Activated B cell treated with CpG ODN at 0.5 μM for 24 hours (primary cell): ENCODE measurements at regions not wholly inside any gene's neighbourhood (a gene's known extent, or its start where the extent isn't known, plus 50 kb on each side); places are given as distances from the start of the nearest gene placed in this dataset.

Experiments used
- ATAC-seq: fragments of 200-7000 bp; cut with Tn5 transposase; one replicate; pipeline ENCODE4 v1.10.0; 2021; ENCODE audit warnings: low read depth, mild to moderate bottlenecking, moderate library complexity
- CTCF ChIA-PET: fragments of 350-600 bp; sonication (Branson Sonifier 250); formaldehyde crosslinking; loops from one replicate; lab custom pipeline; 2021; ENCODE audit warnings: antibody characterized with exemption; lab: Charles Lee
- POLR2A ChIA-PET: fragments of 350-600 bp; sonication (Branson Sonifier 250); formaldehyde crosslinking; loops from one replicate; lab custom pipeline; 2021; ENCODE audit warnings: antibody characterized with exemption; lab: Charles Lee
- DNase-seq: peaks from one replicate; pipeline ENCODE4 v3.0.0; 2022
- H3K27ac Mint-ChIP-seq: one replicate; pipeline ENCODE4 v1.8.0; 2020; ENCODE audit warnings: mixed read lengths
- H3K27me3 Mint-ChIP-seq: one replicate; pipeline ENCODE4 v1.8.0; 2021; ENCODE audit warnings: mixed read lengths
- H3K36me3 Mint-ChIP-seq: one replicate; pipeline ENCODE4 v1.8.0; 2021; ENCODE audit warnings: low read depth, mixed read lengths
- H3K4me1 Mint-ChIP-seq: one replicate; pipeline ENCODE4 v1.8.0; 2021; ENCODE audit warnings: mixed read lengths
- H3K4me3 Mint-ChIP-seq: one replicate; pipeline ENCODE4 v1.8.0; 2020; ENCODE audit warnings: mild to moderate bottlenecking, mixed read lengths
- H3K9me3 Mint-ChIP-seq: one replicate; pipeline ENCODE4 v1.8.0; 2020; ENCODE audit warnings: mixed read lengths
- CTCF ChIP-seq: fragments of 200-600 bp; IDR thresholded peaks from one replicate; pipeline ENCODE4 v1.8.0; 2022; ENCODE audit warnings: antibody characterized with exemption, mild to moderate bottlenecking
- intact Hi-C: fragments of 100-400 bp; cut with micrococcal nuclease; formaldehyde crosslinking; loops from one replicate; pipeline ENCODE4 v1.15.1; 2024

GRCh38 chr5:164561933-164562872, 1056.8 kb downstream of the MAT2B start:
- DNase-seq (no peak), ATAC-seq (no peak)
- peaks cover 1% of the 10 kb centered on the region for H3K9me3 Mint-ChIP-seq
- H3K4me3 Mint-ChIP-seq = no peak overlapping the region
- H3K27me3 Mint-ChIP-seq = no peaks in the 10 kb centered on the region
- no peaks in the 10 kb centered on the region for H3K36me3 Mint-ChIP-seq
- POLR2A ChIA-PET = no interaction called here
- no peaks in the 10 kb centered on the region for H3K4me1 Mint-ChIP-seq
- TF ChIP-seq CTCF = no peak
- H3K27ac Mint-ChIP-seq = no peak overlapping the region
- intact Hi-C loops = no loop called here
- CTCF ChIA-PET = no interaction called here

GRCh38 chr5:164563370-164563769, 1058.0 kb downstream of the MAT2B start:
- ChIA-PET CTCF (no interaction called here), POLR2A (no interaction called here)
- no peaks in the 10 kb centered on the region for H3K36me3 Mint-ChIP-seq
- H3K4me1 Mint-ChIP-seq = no peaks in the 10 kb centered on the region
- no peak for ATAC-seq
- intact Hi-C loops = no loop called here
- H3K9me3 Mint-ChIP-seq = no peaks in the 10 kb centered on the region
- TF ChIP-seq CTCF = no peak
- no peak overlapping the region for H3K27ac Mint-ChIP-seq
- no peaks in the 10 kb centered on the region for H3K27me3 Mint-ChIP-seq
- no peak for DNase-seq
- H3K4me3 Mint-ChIP-seq = no peak overlapping the region

GRCh38 chr5:164573397-164573796, 1068.0 kb downstream of the MAT2B start:
- ChIA-PET CTCF (interaction anchor here (0.5 kb wide), 1 partner anchor 75 kb away, joined by 3 read pairs; no protein-coding TSS in a partner anchor), POLR2A (no interaction called here)
- DNase-seq (no peak), ATAC-seq (no peak)
- no peaks in the 10 kb centered on the region for H3K27me3 Mint-ChIP-seq
- H3K36me3 Mint-ChIP-seq = no peaks in the 10 kb centered on the region
- intact Hi-C loops = no loop called here
- H3K9me3 Mint-ChIP-seq = peaks cover 3% of the 10 kb centered on the region
- no peak overlapping the region for H3K27ac Mint-ChIP-seq
- no peaks in the 10 kb centered on the region for H3K4me1 Mint-ChIP-seq
- TF ChIP-seq CTCF = no peak
- H3K4me3 Mint-ChIP-seq = no peak overlapping the region

DNA sequence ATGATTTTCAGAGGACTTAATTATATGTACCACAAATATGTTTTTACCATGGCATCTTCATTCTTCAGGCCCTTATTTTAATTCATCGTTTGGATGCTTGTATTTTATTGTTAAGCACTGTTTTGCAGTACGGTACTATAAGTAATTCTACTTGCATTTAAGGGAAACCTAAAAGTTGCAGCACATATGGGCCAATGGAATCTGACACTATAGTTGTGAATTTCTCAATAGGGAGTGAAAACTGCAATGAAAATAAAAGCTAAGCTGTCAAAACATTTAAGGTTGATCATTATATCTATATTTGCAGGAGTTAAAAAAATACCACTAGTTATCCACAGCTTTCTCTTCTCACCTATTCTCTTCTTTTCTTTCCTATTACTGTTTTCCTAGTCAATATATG, 1071.8 kb downstream of the MAT2B start:
- ATAC-seq (no peak), DNase-seq (no peak)
- CTCF ChIA-PET = no interaction called here
- TF ChIP-seq CTCF = no peak
- Mint-ChIP-seq H3K4me1 (no peaks in the 10 kb centered on the region), H3K9me3 (no peaks in the 10 kb centered on the region), H3K4me3 (no peak overlapping the region), H3K27me3 (no peaks in the 10 kb centered on the region), H3K36me3 (no peaks in the 10 kb centered on the region), H3K27ac (no peak overlapping the region)
- intact Hi-C loops = no loop called here
- POLR2A ChIA-PET = no interaction called here

GRCh38 chr5:164577742-164578141, 1072.3 kb downstream of the MAT2B start:
- no peaks in the 10 kb centered on the region for H3K27me3 Mint-ChIP-seq
- TF ChIP-seq CTCF = no peak
- H3K4me1 Mint-ChIP-seq = no peaks in the 10 kb centered on the region
- ATAC-seq (no peak), DNase-seq (no peak)
- H3K4me3 Mint-ChIP-seq = no peak overlapping the region
- H3K27ac Mint-ChIP-seq = no peak overlapping the region
- no peaks in the 10 kb centered on the region for H3K9me3 Mint-ChIP-seq
- intact Hi-C loops = no loop called here
- ChIA-PET POLR2A (no interaction called here), CTCF (no interaction called here)
- no peaks in the 10 kb centered on the region for H3K36me3 Mint-ChIP-seq
